HL-60/S4 treated with phorbol 12-myristate 13-acetate at 8.2 ng/mL for 4 days and 3 days (cell line): ENCODE measurements at regions not wholly inside any gene's neighbourhood (a gene's known extent, or its start where the extent isn't known, plus 50 kb on each side); places are given as distances from the start of the nearest gene placed in this dataset.

Experiments used
- in situ Hi-C: fragments of 300-500 bp; cut with MboI; formaldehyde crosslinking; loops from 2 replicates; pipeline ENCODE4 v1.15.0; 2022; ENCODE audit warnings: low sequenced_read_pairs

DNA sequence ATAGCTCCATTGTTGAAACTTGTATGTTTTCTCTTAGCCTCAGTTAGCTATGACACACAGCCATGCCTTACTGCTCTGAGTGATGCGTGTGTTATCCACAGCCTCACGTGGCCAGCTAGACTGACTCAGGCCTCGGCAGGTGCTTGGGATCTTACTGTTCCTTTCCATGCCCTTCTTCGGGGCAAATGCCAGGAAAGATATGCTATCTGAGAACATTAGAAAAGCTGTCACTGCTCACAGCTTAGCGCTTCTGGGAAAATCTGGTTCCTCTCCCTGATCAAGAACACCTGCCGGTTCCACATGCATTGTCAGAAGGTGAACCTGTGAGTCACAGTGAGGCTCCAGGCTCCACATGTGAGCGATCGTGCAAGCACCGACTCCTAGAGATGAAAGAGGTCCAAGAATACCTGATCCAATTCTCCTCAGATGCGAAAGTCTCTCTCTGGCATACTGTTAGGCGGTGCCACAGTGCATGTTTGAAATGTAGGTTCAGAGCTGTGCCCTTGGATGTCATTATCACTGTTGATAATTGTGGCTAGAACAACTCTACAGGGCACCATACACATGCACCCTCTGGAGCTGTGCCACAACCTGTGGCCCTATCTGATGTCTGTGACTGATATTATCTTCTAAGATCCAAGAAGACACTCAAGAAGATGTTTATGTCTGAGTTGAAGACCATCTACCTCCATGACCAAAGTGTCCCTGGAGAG, 247.8 kb upstream of the IGFBP3 start:
- in situ Hi-C loops, result no loop called here

DNA sequence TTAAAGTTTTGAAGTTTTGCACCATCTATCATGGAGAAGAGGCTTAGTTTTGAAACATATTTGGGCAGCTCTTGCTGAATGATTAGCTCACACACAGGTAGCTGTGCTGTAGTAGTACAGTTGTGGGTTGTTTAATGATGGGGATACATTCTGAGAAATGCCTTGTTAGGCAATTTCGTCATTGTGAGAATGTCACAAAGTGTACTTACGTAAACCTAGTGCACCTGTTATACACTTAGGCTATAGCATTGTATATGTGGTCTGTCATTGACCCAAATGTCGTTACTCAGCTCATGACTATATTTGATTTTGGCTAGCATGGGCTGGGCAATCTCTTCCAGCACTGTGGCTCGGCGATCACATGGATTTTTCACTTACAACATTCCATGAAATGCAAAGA, 247.2 kb upstream of the IGFBP3 start:
- in situ Hi-C loops, result no loop called here

DNA sequence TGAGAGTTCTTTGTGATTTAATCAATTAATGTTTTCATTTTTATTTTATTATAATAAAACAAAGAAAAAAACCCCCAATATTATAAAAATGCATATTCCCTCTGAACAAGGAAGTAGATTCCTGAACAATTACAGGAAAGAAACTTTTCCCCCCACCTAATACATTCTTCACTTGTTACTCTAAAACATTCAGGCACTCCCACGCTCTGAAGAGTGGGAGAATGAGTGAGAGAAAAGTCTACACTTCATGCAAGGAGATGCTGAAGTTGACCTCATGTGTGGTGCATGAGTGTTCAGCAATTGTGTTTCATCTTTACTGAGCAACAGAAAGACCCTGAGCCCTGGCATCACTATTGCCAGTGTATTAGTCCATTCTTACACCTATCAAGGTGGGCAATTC, 244.2 kb upstream of the IGFBP3 start:
- in situ Hi-C loops, result no loop called here

DNA sequence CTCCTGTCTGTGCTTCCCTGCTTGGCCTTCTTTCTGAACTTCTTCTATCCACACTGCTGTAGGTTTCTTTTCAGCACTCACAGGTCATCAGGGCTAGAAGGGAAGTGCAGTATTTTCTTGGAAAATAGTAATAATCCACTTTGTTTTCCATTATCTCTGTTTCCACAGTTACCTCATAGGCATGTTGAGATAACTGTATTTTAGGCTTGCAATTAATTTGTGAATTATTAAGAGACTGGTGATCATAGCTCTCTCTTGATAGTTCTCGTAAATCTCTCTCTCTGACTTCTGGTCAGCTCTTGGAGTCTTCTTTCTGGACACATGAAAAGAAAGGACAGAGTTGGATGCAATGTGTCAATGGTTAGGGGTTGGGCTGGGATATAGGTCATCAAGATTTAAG, 243.6 kb upstream of the IGFBP3 start:
- in situ Hi-C loops, result no loop called here

DNA sequence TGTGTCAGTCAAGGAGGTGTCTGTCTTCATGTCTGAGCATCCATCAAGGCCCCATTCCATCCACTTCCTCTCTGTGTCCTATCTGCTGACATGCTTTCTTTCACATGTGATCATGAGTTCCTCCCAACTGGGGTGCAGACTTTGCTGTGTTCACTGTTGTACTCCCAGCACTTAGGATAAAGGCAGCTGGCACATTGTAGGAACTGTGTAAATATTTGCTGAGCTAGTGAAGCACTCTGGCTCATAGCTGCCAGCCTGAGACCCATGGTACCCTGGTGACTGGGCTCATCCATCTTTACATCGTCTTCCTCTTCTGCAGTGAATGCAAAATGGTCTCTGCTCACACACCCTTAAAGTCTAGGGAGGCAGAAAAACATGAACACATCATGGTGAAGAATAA, 242.2 kb upstream of the IGFBP3 start:
- in situ Hi-C loops, result no loop called here

DNA sequence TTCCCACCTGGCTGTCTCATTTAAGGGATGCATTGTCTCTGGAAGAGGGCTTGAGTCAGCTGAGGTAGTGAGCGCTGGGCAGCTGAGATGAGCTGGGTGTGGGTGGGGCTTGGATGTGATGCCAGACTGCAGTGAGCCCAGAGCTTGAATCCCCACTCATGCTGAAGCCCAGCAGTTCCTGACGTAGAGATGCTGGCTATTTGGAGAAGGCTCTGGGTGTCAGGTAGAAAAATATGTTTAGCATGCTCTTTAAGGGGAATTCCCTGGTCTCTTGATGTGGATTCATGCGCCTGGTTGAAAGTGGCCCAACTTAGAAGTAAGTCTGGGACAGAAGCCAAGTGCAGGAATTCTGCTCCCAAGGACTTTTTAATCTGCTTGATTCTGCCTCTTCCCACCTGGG, 241.5 kb upstream of the IGFBP3 start:
- in situ Hi-C loops, result no loop called here

DNA sequence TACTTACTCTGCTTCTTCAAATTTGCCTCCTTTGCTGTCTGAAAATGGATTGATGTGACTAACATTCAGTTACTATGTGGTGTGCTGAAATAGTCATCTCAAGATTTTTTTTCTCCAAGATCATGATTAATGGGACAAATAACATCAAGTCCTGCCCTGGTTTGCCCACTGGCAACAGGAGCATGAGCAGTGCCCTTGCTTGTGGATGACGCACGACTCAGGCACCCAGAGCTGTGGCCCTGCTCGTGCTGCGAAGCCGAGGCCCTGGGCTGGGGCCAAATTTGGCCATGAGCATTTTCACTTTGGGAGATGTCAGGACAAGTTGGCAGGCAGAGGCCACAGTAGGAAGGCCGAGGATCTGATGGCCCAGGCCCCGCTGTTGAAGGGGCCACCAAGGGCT, 239.8 kb upstream of the IGFBP3 start:
- in situ Hi-C loops, result no loop called here

DNA sequence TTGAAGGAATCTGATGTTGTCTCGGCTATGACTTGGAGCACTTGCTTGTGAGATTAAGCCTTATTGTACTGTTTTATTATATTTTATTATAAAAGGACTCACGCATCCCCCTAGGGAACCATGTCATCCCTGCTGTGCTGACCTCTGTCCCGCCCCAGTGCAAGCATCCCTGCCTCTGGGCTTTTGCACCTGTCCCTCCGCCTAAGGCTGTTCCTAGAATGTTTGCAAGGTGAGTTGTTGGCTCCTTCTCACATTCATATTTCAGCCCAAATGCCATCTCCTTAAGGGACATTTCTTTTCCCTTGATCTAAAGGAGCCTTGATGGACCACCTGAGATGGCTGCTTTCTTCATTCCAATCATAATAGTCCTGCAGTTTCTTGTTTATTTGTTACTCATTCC, 236.9 kb upstream of the IGFBP3 start:
- in situ Hi-C loops, result no loop called here

DNA sequence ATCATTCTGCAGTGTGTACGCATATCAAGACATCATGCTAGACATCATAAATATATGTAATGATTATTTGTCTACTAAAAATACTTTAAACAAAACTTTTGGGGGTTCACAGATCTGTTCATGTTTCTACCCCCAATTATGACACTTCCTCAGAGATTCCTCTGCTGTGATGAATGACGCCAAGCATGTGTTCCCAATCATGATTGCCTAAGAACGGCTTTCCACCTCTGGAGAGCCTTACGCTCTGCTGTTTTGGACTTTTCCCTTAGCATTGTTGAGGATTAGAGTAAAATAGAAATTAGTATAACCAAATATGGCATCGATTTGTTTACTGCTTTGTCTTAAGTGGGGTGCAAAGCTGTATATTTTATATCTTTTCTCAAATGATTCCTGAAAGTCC, 236.3 kb upstream of the IGFBP3 start:
- in situ Hi-C loops, result no loop called here

DNA sequence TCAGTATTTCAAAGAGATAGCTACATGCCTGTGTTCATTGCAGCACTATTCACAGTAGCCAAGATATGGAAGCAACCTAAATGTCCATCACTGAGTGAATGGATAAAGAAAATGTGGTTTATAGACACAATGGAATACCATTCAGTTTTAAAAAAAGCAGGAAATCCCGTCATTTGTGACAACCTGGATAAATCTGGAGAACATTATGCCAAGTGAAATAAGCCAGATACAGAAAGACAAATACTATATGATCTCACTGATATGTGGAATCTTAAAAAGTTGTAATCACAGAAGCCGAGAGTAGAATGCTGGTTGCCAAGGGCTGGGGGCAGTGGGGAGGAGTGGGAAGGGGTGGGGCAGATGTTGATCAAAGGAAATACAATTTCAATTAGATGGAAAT, 235.8 kb upstream of the IGFBP3 start:
- in situ Hi-C loops, result no loop called here

DNA sequence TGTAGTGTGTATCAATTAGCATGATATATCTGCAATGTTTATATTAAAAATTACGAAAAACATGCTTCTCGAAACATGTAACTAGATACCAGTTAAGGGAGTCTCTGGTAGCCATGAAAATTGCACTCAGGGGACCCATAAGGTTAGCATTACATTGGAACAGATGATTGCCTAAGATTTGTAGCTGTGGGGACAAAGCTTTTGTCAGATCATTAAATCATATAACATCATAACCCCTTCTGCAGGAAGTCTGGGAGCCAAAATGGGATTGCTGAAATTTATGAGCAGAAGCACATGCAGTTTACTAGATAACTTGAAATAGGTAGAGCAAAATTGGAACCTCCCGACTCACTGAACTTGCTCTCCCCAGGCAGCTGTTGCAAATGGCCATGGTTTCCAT, 235.0 kb upstream of the IGFBP3 start:
- in situ Hi-C loops, result no loop called here

DNA sequence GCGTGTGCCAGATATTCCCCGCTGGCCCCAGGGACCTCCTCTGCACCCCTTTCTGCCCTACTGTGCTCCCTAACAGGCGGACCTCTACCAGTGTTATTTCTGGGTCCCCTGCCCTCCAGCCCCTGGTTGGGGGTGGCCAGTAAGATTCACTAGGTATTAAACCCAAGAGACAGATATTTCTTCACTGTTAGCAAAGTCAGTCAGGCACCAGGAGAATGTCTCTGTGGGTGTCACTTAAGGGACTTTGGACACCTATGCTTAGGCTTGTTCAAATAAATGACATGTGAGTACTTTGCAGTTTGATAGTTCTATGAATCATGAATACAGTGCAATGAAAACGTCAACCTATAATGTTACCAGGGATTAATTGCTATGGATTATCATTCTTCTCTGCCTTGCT, 234.3 kb upstream of the IGFBP3 start:
- in situ Hi-C loops, result no loop called here

DNA sequence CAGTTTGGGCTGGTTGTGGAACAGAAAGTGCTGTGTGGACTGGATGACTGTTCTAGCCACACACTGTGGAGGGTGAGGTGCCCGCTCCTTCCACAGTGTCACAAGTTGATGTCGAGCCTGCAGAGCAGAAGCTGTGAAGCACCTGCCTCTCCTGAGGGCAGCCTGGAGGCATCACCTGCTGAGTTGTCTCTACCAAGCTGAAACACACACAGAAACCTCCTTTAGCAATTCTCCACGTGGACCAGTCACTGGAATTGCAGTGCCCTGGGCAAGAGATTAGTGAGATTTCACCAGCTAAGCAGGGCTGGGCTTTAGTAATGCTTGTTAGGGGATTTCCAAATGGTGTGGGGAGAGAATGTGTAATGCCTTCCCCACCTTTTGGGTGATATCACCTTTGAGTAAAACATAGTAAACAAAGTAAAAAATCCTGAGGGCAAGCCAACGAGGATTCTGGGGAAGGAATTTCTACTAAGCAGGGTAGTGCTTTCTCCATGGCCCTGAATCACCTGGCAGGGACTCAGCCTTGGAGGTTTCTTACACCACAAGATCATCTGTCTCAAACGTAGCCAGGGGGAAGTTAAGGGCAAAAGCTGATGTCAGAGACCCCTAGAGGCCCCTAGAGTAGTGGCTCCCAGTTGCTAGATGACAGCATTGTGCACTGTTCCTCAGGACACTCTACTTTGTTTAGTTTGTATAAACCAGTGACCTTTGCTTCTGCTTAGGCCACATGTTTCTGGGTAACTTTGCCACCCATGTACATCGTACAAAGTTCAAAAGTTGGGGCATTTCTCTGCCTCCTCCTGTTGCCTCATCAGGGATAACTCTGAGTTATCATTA, 233.1 kb upstream of the IGFBP3 start:
- in situ Hi-C loops, result no loop called here

DNA sequence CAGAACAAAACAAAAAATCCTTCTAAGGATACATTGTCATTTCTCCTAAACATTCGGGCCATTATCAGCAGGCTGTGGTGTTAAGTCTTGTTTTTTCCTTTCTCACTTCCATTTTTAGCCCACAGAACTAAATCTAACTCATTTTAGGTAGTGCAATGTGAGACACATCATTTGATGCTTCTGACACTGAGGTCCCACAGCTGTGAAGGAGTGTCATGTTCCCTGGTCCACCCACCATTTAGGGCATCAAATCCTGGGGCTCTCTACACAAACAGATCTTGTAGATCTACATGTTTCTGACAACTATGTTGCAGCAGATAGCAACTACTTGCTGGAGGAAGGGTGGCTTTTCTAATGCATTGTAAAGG, 232.5 kb upstream of the IGFBP3 start:
- in situ Hi-C loops, result no loop called here

DNA sequence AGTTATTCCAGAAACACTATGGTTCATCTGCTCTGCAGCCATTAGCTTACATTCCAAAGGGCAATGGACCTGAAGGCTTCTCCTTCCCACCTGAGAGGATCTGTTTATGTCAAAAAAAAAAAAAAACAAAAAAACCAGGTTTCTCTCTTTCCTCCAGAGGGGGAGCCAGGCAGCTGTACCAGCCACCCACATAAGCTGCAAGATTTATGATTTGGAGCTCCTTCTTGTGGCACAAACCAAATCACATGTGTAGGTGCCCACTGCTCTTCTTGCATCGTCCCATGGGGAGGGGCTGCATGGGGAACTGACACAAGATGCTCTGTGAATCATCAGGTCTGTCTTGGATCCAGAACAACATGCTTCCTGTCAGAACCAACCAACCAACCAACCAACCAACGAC, 231.6 kb upstream of the IGFBP3 start:
- in situ Hi-C loops, result no loop called here

DNA sequence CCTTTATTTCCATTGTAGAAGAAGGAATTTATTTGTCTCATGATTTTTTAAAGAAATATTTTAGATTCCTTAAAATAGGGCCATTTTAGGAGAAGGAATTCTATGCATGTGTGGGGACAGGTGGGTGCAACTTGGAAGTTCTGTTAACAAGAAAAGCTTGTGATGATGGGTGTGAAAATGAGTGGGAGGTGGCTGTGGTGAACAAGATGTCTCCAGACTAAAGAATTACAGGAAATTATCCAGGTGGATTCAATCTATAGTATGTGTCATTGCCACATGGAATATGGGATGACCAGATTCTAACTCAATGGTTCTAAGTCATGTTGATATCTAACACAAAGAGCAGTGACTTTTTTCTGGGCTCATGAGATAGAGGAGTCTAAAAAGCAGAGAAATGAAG, 229.6 kb upstream of the IGFBP3 start:
- in situ Hi-C loops, result no loop called here

DNA sequence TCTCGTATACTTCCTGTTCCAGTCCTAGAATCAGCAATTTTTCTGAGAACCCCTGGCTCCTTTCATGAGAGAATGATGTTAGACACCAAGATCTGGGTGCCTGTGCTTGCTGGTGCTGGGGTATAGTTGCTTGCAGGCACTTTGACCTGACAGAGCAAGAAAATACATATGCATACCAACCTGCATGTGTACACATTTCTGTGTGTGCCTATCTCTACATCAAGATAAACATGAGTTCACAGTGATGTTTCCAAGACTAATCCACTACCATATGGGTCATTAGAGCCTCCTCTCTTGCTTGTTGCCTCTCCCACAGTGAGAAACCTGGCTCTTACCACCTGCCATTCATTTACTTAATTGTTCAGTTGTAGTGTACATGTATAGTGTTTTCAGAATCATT, 229.1 kb upstream of the IGFBP3 start:
- in situ Hi-C loops, result no loop called here

DNA sequence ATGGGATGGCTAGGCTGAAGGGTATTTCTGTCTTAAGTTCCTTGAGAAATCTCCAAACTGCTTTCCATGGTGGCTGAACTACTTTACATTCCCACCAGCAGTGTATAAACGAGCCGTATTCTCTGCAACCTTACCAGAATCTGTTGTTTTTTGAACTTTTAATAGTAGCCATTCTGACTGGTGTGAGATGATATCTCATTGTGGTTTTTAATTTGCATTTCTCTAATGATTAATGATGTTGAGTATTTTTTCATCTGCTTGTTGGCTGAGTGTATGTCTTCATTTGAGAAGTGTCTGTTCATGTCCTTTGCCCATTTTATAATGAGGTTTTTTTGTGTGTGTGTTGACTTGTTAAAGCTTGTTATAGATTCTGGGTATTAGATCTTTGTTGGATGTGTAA, 226.8 kb upstream of the IGFBP3 start:
- in situ Hi-C loops, result no loop called here

DNA sequence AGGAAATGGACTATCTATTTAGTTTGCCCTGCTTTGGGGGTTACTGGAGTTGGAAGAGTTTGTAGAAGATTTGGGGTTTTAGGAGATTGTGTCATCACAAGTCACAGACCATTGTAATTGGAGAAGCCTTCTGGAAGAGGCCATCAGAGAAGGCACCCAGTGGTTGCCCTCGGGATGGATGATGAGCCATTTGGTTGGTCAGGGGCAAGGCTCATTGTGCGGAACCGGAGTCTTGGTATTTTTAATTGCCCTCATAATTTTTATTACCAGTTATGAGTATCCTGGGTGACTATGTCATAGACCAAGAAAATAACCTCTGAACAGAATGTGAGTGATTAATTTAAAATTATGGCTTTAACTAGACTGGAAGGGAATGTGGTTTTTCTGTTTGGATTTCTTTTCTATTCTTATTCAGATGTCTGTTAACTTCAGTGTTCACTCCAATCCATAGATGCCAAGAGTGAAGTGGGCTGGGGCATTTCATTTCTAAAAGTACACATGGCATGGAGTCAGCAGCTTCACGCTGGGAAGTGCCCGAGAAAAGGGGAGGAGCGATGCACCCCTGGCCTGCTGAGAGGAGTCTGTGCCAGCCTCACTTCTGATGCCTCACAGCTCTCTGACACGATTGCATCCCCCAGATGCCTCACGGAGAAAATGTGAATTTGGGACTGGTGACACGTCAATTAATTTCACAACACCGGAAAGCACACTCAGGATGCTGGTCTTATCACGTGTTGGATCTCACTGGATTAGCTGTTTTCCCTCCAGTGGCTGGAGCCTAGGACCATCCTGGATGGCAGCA, 225.6 kb upstream of the IGFBP3 start:
- in situ Hi-C loops, result no loop called here

DNA sequence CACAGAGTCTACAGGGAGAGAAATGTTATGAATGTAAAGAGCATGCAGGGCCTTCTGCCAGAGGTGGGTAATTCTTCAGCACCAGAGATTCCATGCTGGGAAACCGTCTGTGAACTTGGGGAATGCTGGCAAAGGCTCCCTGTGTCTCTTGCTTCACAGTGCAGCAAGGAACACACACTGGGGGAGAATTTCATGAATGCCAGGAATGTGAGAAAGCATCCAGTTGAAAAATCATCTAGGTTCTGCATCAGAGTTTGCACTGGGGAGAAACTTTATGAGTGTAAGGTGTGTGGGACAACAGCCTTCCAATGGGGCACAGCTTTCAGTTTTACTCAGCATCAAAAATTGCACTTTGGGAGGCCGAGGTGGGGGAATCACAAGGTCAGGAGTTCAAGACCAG, 224.3 kb upstream of the IGFBP3 start:
- in situ Hi-C loops, result no loop called here

DNA sequence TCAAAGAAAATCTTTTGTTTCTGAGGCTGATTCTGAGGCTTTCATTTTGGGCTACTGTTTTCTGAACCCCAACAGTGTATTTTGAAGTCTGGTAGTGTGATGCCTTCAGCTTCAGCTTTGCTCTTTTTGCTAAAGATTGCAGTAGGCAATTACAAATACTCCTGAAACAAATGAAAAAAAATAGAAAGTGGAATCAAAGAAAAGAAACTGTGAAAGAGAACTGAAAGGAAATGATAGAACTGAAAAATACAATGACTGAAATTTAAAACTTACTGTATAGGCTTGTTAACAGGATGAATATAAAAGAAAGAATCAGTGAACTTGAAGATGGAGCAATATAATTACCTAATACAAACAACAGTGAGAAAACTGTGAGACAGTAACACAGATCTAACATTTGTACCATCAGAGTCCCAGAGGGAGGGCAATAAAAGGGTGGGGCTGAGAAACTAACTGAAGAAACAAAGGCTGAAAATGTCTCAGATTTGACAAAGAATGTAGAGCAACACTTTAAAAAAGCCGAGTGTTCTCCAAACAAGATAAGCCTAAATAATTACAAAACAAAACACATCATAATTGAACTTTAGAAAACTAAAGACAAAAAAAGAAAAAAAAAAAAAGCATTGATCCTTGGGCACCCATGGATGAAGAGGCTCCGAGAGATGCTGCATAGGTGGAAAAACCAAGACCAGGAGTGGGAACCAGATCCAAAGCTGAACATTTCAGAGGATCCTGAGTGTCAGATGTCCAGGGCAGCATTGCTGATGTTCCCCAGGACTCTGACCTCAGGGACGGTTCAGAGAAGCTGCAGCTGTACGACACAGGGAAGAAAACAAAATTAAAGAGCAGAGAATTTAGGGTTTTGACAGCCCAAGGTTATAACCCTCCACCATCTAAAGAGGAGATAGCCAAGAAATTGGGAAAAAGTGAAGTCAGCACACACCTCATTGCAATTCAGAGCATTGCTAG, 223.2 kb upstream of the IGFBP3 start:
- in situ Hi-C loops, result no loop called here
